Hematopoietic multipotent progenitor cell treated with erythropoietin and hydrocortisone succinate and interleukin-3 and kit ligand, for 6 days (in vitro differentiated cells): ENCODE measurements at regions not wholly inside any gene's neighbourhood (a gene's known extent, or its start where the extent isn't known, plus 50 kb on each side); places are given as distances from the start of the nearest gene placed in this dataset.
A peak's percentile ranks its signal among the peaks of the same experiment; 100 is the strongest.
"Not testable (repeated sequence)": the region's sequence is repeated elsewhere in the genome, so short reads cannot be mapped to it uniquely, and the experiment has no call there.

Experiments
- DNase-seq: peaks from one replicate; pipeline ENCODE4 v3.0.0-alpha.2; 2015

DNA sequence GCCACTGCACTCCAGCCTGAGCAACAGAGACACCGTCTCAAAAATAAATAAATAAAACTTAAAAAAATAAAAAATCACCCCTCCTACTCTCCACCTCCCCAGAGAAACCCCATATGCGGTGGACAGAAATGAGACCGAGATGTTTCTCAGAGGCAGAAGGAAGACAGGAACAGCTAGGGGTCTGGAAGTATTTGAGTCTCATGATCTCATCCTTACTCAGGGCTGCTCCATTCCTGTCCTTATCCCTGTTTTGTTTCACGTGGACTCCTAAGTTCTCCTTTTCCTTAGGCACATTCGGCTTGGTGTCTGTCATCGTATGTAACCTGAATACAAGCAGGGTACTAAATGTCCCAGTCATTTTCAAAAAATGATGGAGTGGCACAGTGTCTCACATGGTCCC is 76.1 kb downstream of the C9orf50 start:
- no peak for DNase-seq

- no peak for DNase-seq
These were observed 78.2 kb downstream of the C9orf50 start for GRCh38 chr9:129542741-129543140.

GRCh38 chr9:129541270-129541669 is 79.6 kb downstream of the C9orf50 start:
- no peak for DNase-seq

- DNase-seq = no peak
These were observed 81.5 kb downstream of the C9orf50 start for GRCh38 chr9:129539446-129539845.

GRCh38 chr9:129531860-129532402 is 89.0 kb downstream of the C9orf50 start:
- not testable (repeated sequence) for DNase-seq

- DNase-seq = not testable (repeated sequence)
These were observed 92.9 kb downstream of the C9orf50 start for GRCh38 chr9:129527955-129528354.

DNA sequence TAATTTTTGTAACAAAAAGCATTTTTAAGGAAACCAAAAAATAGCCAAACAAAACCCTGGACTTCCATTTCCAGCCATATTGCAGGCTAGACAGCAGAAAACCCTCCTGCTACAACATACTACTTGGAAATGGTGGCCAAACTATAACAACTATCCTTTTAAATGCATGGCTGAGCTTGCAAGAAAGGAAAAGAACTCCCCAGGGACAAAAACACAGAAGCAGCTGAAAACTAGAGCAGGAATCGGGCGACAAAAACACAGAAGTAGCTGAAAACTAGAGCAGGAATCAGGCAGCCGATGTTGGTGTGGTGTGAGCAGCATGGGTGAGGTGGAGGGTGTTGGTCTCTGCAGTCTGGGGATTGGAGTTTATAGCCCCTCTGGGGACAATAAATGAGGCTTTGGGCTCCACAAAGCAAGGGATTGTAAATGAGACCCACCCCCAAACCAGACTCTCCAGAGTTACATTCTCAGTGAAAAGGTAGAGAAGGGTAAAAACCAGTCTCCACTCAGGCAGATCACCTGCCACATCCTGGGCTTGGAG is 95.2 kb downstream of the C9orf50 start:
- no peak for DNase-seq

DNA sequence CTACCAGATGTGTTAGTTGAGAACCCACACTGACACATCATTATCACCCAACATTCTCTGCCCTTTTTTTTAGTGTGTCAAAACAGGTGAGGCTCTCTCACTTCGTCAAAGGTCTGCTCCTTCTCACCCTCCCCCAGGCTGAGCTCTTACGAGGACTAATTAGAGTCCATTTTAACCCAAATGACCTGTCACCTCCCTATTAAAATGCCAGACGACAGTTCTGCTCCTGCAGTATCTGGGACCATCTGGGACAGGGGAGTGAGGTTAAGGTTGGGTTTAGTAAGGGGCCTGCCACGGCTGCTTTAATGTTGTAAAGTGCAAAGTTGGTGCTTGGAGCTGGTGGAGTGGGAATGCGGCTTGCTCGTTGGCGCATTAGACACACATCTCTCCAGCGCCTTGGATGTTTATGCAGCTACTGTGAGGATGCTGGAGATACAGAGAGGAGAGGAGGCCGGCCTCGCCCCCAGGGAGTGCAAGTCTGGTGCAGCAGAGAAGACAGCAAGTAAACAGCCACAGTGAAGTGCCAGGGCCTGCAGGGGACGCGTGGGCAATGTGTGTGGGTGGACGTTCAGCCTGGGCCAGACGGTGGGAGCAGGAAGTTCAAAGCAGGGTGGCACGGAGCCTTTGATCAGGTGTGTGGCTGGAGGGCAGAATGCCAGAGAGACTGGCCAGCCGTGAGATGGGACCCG is 96.2 kb downstream of the C9orf50 start:
- no peak for DNase-seq

GRCh38 chr9:129523943-129524581 is 96.8 kb downstream of the C9orf50 start:
- peak; percentile 21 for DNase-seq

GRCh38 chr9:129522351-129522750 is 98.5 kb downstream of the C9orf50 start:
- DNase-seq = no peak

DNA sequence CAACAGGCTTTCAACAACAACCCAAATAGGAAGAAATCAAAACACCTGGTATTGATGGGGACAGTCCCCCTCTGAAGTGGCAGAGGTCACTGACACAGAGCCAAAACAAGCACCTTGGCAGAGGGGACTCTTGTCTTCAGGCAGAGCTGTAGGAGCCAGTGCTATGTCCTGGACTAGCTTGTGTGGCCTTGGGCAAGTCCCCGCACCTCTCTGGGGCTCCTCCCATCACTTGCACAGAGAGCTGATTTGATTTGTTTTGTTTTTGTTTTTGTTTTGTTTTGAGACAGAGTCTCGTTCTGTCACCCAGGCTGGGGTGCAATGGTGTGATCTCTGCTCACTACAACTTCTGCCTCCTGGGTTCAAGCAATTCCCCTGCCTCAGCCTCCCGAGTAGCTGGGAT is 100.8 kb downstream of the C9orf50 start:
- DNase-seq = no peak

DNA sequence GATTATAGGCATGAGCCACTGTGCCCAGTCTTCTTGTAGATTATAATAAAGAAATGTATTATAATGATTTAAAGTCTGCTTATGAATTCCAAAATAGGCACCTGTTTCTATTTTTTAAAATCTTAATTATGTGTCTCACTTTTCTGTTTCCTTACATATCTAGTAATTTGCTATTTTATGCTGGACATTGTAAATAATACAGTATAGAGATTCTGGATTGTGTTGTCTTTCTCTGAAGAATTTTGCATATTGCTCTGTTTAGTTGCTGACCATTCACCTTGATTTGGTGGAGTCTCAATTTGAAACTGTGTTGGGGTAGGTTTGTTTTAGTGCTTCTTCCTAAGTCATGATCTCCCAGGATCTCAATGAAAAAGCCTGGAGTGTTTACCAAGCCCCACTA is 102.8 kb downstream of the C9orf50 start:
- no peak for DNase-seq

GRCh38 chr9:129517006-129517405 is 103.9 kb downstream of the C9orf50 start:
- no peak for DNase-seq

DNA sequence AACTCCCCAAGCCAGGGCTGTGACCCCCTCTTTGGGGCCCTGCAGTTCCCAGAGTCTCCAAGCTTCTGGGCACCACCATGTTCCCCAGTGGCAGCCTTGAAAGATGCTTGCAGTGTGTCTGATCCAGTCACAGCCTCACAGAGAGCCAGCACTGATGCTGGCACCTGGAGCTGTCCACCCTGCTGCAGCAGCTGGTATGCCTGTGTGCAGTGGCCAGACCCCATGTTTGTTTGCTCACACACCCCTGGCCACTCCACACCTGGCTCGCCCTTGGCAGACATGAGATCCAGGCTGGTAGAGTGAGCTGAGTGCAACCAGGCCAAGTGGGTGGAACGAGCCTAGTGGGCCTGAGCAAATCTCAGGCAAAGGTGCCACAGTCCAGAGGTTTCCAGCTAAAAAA is 106.0 kb downstream of the C9orf50 start:
- no peak for DNase-seq

DNA sequence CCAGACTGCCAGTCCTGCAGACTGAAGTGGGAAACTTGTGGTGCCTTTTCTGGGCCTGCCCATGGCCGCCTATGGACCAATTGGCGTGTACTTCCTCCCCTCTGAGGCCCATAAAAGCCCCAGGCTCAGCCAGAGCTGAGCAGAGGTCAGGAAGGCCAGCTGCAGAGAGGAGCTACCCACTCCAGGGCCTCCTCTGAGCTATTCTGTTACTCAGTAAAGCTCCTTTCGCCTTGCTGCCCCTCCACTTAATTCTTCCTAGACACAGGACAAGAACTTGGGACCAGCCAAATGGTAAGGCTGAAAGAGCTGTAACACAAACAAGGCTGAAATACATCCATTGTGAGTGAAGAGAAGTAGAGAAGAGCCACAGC is 106.4 kb downstream of the C9orf50 start:
- no peak for DNase-seq

- DNase-seq = no peak
These were observed 106.9 kb downstream of the C9orf50 start for GRCh38 chr9:129513856-129514496.

- DNase-seq = no peak
These were observed 107.6 kb downstream of the C9orf50 start for GRCh38 chr9:129513282-129513681.

DNA sequence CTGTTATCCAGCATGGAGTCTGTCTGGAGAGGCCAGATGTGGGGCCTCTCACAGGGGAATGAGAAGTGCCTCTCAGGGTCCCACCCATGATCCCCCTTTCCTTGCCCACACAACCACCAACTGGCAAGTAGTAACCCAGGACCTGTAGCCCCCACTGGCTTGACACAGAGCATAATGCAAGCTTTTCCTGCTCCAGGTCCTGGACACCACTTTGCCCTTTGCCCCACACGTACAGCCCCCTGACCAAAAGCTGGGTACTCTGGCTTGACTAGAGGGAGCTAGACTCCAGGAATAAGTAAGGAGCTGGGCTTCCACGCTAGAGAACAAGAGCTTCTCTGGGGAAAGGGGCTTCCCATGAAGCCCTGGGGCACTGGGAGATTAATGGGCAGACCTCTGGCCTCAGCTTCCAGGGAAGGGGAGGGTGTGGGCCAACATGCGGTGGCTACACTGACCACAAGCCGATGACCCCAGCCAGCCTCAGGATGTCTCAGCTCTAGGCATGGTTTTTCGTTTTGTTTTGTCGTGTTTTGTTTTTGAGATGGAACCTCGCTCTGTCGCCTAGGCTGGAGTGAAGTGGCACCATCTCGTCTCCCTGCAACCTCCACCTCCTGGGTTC is 109.5 kb downstream of the C9orf50 start:
- DNase-seq = no peak

- DNase-seq = no peak
These were observed 111.4 kb downstream of the C9orf50 start for GRCh38 chr9:129509533-129509928.

DNA sequence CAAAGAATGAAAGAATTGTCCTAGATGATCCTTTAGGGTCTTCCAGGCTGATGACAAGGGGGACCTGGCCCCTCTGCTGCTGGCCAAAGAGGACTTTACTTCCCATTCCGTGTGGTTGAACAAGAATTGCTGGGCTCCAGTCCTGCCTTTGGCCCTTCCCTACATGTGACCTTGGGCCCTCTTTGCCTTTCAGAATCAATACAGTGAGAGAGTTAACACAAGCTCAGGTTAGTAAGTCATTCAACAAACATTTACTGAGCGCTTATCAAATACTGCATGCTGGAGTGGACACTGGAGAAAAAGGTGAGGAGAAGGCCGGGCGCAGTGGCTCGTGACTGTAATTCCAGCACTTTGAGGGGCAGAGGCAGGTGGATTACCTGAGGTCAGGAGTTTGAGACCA is 113.1 kb downstream of the C9orf50 start:
- DNase-seq = no peak

GRCh38 chr9:129506892-129507291 is 114.0 kb downstream of the C9orf50 start:
- no peak for DNase-seq

DNA sequence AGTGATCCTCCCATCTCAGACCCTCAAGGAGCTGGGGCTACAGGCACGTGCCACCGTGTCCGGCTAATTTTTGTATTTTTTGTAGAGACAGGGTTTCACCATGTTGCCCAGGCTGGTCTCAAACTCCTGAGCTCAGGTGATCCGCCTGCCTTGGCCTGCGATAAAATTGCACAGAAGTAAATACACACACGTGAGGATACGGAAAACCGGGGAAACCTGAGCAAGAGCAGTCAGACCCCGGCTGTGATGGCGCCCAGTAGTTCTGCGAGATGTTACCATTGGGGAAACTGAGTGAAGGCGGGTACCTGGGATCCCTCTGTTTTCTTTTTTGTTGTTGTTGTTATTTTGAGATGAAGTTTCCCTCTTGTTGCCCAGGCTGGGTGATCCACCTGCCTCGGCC is 114.9 kb downstream of the C9orf50 start:
- no peak for DNase-seq

DNA sequence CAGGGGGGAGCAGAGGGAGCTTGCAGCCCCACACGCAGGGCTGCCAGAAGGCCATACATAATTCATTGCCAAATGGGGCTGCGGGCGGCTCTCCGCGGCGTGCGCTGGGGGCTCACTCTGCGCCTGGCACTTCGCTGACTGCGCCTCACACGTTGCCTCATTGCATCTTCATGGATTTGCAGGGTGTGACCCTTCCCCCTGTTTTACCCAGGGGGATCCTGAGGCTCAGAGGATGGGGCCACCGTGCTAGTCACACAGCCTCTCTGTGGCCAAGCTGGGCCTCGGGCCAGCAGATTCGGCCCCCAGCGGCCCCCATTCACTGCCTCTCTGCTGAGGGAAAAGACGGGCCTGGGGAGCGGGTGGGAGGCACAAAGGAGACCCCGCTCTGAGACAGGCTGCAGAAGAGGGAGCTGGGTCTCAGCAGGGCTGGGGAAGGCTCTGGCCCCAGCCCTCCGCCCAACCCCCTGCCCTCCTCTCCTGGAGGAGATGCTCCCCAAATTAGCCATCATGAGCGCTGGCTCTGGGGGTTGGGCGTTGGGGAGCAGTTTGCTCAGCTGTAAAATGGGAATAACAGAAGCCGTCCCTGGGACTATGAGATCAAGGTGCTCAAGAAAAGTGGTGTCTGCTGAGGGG is 115.5 kb downstream of the C9orf50 start:
- no peak for DNase-seq
